ENCODE measurements at regions not wholly inside any gene's neighbourhood (a gene's known extent, or its start where the extent isn't known, plus 50 kb on each side); places are given as distances from the start of the nearest gene placed in this dataset.

GRCh38 chr1:30399026-30399425 lies 324.4 kb downstream of the MATN1 start:
- DNase-seq (ENCODE audit: low read depth, low spot score) (no peak), FAIRE-seq (no peak), ATAC-seq (no peak)
- ChIA-PET SMC1A (ENCODE audit: uncharacterized antibody, unreplicated experiment) (no interaction called here), CTCF (interaction anchor here (0.8 kb wide), 1 partner anchor 19 kb away, joined by 3 read pairs; no protein-coding TSS in a partner anchor), RAD21 (ENCODE audit: unreplicated experiment) (interaction anchor here (1.4 kb wide), 1 partner anchor 19 kb away, joined by 3 read pairs; no protein-coding TSS in a partner anchor), POLR2A (no interaction called here)
- WGBS (ENCODE audit: insufficient coverage, insufficient replicate concordance, low lambda C conversion rate, missing lambda C conversion rate) = 6% methylated on average over 7 of the region's 7 CpGs
- Histone ChIP-seq H3K4me2 (ENCODE audit: control insufficient read depth, insufficient read depth) (no peak overlapping the region), H3K4me3 (no peak overlapping the region), H2AFZ (ENCODE audit: control insufficient read depth, low read depth, low read length) (no peak overlapping the region), H3K9ac (ENCODE audit: control insufficient read depth, insufficient read depth, low read length) (no peak overlapping the region), H3K36me3 (ENCODE audit: control insufficient read depth in 2 of 2, insufficient read depth in 2 of 2, low read length in 1 of 2) (no peaks in the 10 kb centered on the region), H3K79me2 (ENCODE audit: control insufficient read depth, insufficient read depth, low read length) (no peaks in the 10 kb centered on the region), H3K9me3 (replicated peaks; ENCODE audit: control insufficient read depth, insufficient read depth, low read length) (no peaks in the 10 kb centered on the region; the same call in 2 of the 3 replicates), H4K20me1 (ENCODE audit: control insufficient read depth, insufficient read depth) (no peaks in the 10 kb centered on the region), H3K4me1 (ENCODE audit: control insufficient read depth, insufficient read depth, low read length) (no peaks in the 10 kb centered on the region), H3K27ac (ENCODE audit: control insufficient read depth, insufficient read depth) (no peak overlapping the region), H3K27me3 (replicated peaks in 1 of 2; ENCODE audit: control insufficient read depth in 2 of 2, insufficient read depth in 2 of 2, low read length in 1 of 2) (no peaks in the 10 kb centered on the region; a peak in 1 of 4 replicates)
- no TSS peak for BruUV-seq (replicated peaks)
- in situ Hi-C loops (cut with MboI) = no loop called here
- intact Hi-C loops (cut with micrococcal nuclease; ENCODE audit: unreplicated experiment) = no loop called here
- TF ChIP-seq ZBTB11 (CRISPR knock-in tag; IDR thresholded peaks at IDR 0.05) = no peak
- TF ChIP-seq FOXK2 (IDR thresholded peaks at IDR 0.05) = no peak
- no peak for TF ChIP-seq SMARCA5 (IDR thresholded peaks at IDR 0.05)
- TF ChIP-seq NKRF (conservative IDR thresholded peaks at IDR 0.05) = no peak
- no peak for TF ChIP-seq CHD1 (IDR thresholded peaks at IDR 0.05; ENCODE audit: low read depth, low read length)
- no peak for TF ChIP-seq NR2C2 (IDR thresholded peaks at IDR 0.05; ENCODE audit: borderline replicate concordance, control insufficient read depth, insufficient read length, low read depth)
- no peak for TF ChIP-seq YBX1 (IDR thresholded peaks at IDR 0.05)
- TF ChIP-seq CREM (IDR thresholded peaks at IDR 0.05; ENCODE audit: low read depth) = no peak
- TF ChIP-seq ZNF217 (IDR thresholded peaks at IDR 0.05) = no peak
- no peak for TF ChIP-seq BACH1 (IDR thresholded peaks at IDR 0.05; ENCODE audit: borderline replicate concordance)
- no peak for TF ChIP-seq EZH2 (IDR thresholded peaks at IDR 0.05; ENCODE audit: borderline replicate concordance, control insufficient read depth, low read depth, low read length)
- TF ChIP-seq IRF4 (IDR thresholded peaks at IDR 0.05; ENCODE audit: low read depth, low read length) = no peak
- TF ChIP-seq NFYA (IDR thresholded peaks at IDR 0.05; ENCODE audit: borderline replicate concordance, low read depth, low read length) = no peak
- TF ChIP-seq IRF5 (IDR thresholded peaks at IDR 0.05; ENCODE audit: borderline replicate concordance) = no peak
- no peak for TF ChIP-seq SKIL (IDR thresholded peaks at IDR 0.05; ENCODE audit: low read depth, poor library complexity, severe bottlenecking)
- no peak for TF ChIP-seq SMAD5 (IDR thresholded peaks at IDR 0.05; ENCODE audit: low read depth)
